Liver (tissue), 8 donors: ENCODE measurements at regions not wholly inside any gene's neighbourhood (a gene's known extent, or its start where the extent isn't known, plus 50 kb on each side); places are given as distances from the start of the nearest gene placed in this dataset.

Experiments
- DNase-seq: peaks from one replicate; pipeline ENCODE4 v3.0.0-alpha.2; 2017; ENCODE audit warnings: low spot score
- H3K27ac ChIP-seq, 2 donors: one replicate each; pipeline ENCODE4 v1.7.0; 2013; ENCODE audit warnings: inconsistent platforms in 2 of 2, low read length in 2 of 2, control low read depth in 1 of 2, low read depth in 1 of 2, mild to moderate bottlenecking in 1 of 2
- H3K27me3 ChIP-seq, 4 donors: one replicate each; pipeline versions ENCODE4 v1.6.1 to v1.7.0; 2013; ENCODE audit warnings: low read length in 3 of 4, inconsistent platforms in 1 of 4, mild to moderate bottlenecking in 1 of 4, moderate library complexity in 1 of 4; ENCODE audit not compliant: control insufficient read depth in 4 of 4, insufficient read depth in 4 of 4
- H3K36me3 ChIP-seq, 4 donors: one replicate each; pipeline versions ENCODE4 v1.6.1 to v1.7.0; 2013; ENCODE audit warnings: low read length in 3 of 4, mild to moderate bottlenecking in 3 of 4, low read depth in 1 of 4, moderate library complexity in 1 of 4; ENCODE audit not compliant: control insufficient read depth in 4 of 4, insufficient read depth in 3 of 4
- H3K4me1 ChIP-seq, 4 donors: one replicate each; pipeline versions ENCODE4 v1.6.1 to v1.7.0; 2013; ENCODE audit warnings: low read length in 3 of 4, mild to moderate bottlenecking in 3 of 4, moderate library complexity in 1 of 4; ENCODE audit not compliant: control insufficient read depth in 4 of 4, insufficient read depth in 4 of 4
- H3K4me3 ChIP-seq, 3 donors: one replicate each; pipeline versions ENCODE4 v1.6.1 to v1.7.0; 2013; ENCODE audit warnings: low read length in 3 of 3, control low read depth in 1 of 3, low read depth in 1 of 3, mild to moderate bottlenecking in 1 of 3
- H3K9ac ChIP-seq, 2 donors: one replicate each; pipeline ENCODE4 v1.7.0; 2013; ENCODE audit warnings: low read length in 2 of 2, mild to moderate bottlenecking in 2 of 2, moderate library complexity in 2 of 2, control low read depth in 1 of 2, low read depth in 1 of 2
- H3K9me3 ChIP-seq, 4 donors: one replicate each; pipeline versions ENCODE4 v1.6.1 to v1.7.0; 2013; ENCODE audit warnings: low read length in 3 of 4; ENCODE audit not compliant: control insufficient read depth in 4 of 4
- EGR1 ChIP-seq, 2 donors: IDR thresholded peaks; 2 replicates each; pipeline ENCODE4 v1.6.1; 2016 to 2018; ENCODE audit warnings: antibody characterized with exemption in 2 of 2, low read depth in 2 of 2
- FOXA1 ChIP-seq: IDR thresholded peaks from 2 replicates; pipeline ENCODE4 v1.6.1; 2016; ENCODE audit warnings: antibody characterized with exemption
- FOXA2 ChIP-seq: IDR thresholded peaks from 2 replicates; pipeline ENCODE4 v1.6.1; 2016; ENCODE audit warnings: antibody characterized with exemption
- GABPA ChIP-seq, 2 donors: IDR thresholded peaks in 1 of 2; conservative IDR thresholded peaks in 1 of 2; 2 replicates each; pipeline ENCODE4 v1.6.1; 2016; ENCODE audit warnings: antibody characterized with exemption in 2 of 2, mild to moderate bottlenecking in 1 of 2, moderate library complexity in 1 of 2
- HNF4A ChIP-seq, 2 donors: conservative IDR thresholded peaks; 2 replicates each; pipeline ENCODE4 v1.6.1; 2016; ENCODE audit warnings: antibody characterized with exemption in 2 of 2, mild to moderate bottlenecking in 2 of 2
- HNF4G ChIP-seq: IDR thresholded peaks from 2 replicates; pipeline ENCODE4 v1.6.1; 2016; ENCODE audit warnings: antibody characterized with exemption
- JUND ChIP-seq, 2 donors: IDR thresholded peaks; 2 replicates each; pipeline ENCODE4 v1.6.1; 2016; ENCODE audit warnings: antibody characterized with exemption in 2 of 2
- RAD21 ChIP-seq, 2 donors: IDR thresholded peaks; 2 replicates each; pipeline ENCODE4 v1.6.1; 2016; ENCODE audit warnings: antibody characterized with exemption in 2 of 2, mild to moderate bottlenecking in 2 of 2
- SP1 ChIP-seq: IDR thresholded peaks from 2 replicates; pipeline ENCODE4 v1.6.1; 2018; ENCODE audit warnings: antibody characterized with exemption, mild to moderate bottlenecking
- TAF1 ChIP-seq: conservative IDR thresholded peaks from 2 replicates; pipeline ENCODE4 v1.6.1; 2016; ENCODE audit warnings: antibody characterized with exemption, mild to moderate bottlenecking
- WGBS: extraction: QIAGEN DNeasy Blood & Tissue Kit; methylation state at CpG from one replicate; pipeline ENCODE4 v1.1.7; 2013; 5-methylcytosine and 5-hydroxymethylcytosine counted together
- TF ChIP-seq, protein P1 (sequence below): IDR thresholded peaks from 2 replicates; pipeline ENCODE4 v1.6.1; 2016; ENCODE audit warnings: antibody characterized with exemption
- TF ChIP-seq, protein P2 (sequence below): IDR thresholded peaks from 2 replicates; pipeline ENCODE4 v1.6.1; 2016; ENCODE audit warnings: antibody characterized with exemption
- TF ChIP-seq, protein P3 (sequence below): IDR thresholded peaks from 2 replicates; pipeline ENCODE4 v1.6.1; 2016; ENCODE audit warnings: antibody characterized with exemption
- TF ChIP-seq, protein P4 (sequence below): fragments of 150-350 bp; IDR thresholded peaks from 2 replicates; pipeline ENCODE4 v1.5.1; 2017; ENCODE audit warnings: improper control_type of control experiment, low read depth, low read length; ENCODE audit not compliant: missing input control
- TF ChIP-seq, protein P5 (sequence below): IDR thresholded peaks from 2 replicates; pipeline ENCODE4 v1.6.1; 2016; ENCODE audit warnings: antibody characterized with exemption, mild to moderate bottlenecking
- donor health status: healthy.
- donor health status: healthy.
- donor health status: healthy.
- donor health status: healthy.
- donor health status: healthy.

DNA sequence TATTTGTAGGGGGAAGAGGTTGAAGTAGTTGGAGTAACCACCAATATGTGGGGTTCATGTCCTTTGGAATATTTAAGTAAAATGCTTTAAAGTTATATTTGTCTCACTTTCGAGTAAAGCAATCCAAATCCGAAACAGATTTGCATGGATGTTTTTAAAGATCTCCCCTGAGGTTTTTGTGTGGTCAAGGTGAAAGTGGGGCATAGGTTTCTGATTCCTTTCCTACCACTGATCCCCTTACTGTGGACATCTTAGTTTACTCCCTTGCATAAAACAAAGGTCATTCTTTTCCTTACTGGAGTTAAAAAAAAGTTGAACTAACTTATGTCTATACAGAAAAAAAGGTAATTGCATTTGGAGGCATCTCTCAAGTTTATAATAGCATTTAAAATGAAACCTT lies 71.9 kb upstream of the PHOX2B start:
- Histone ChIP-seq H3K4me3 (no peak overlapping the region), H3K4me1 (no peaks in the 10 kb centered on the region), H3K9me3 (no peaks in the 10 kb centered on the region), H3K9ac (no peak overlapping the region), H3K36me3 (no peaks in the 10 kb centered on the region), H3K27me3 (peaks cover 0 to 13% (median 2%) of the 10 kb centered on the region in 4 donors), H3K27ac (no peak overlapping the region)
- 84% methylated on average over 2 of the region's 2 CpGs for WGBS
- no peak for TF ChIP-seq SP1
- TF ChIP-seq JUND (IDR thresholded peaks at IDR 0.05), result no peak
- TF ChIP-seq, protein P1, sequence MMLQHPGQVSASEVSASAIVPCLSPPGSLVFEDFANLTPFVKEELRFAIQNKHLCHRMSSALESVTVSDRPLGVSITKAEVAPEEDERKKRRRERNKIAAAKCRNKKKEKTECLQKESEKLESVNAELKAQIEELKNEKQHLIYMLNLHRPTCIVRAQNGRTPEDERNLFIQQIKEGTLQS, result no peak
- no peak for TF ChIP-seq RAD21 (IDR thresholded peaks at IDR 0.05)
- no peak for TF ChIP-seq HNF4G
- TF ChIP-seq, protein P2, sequence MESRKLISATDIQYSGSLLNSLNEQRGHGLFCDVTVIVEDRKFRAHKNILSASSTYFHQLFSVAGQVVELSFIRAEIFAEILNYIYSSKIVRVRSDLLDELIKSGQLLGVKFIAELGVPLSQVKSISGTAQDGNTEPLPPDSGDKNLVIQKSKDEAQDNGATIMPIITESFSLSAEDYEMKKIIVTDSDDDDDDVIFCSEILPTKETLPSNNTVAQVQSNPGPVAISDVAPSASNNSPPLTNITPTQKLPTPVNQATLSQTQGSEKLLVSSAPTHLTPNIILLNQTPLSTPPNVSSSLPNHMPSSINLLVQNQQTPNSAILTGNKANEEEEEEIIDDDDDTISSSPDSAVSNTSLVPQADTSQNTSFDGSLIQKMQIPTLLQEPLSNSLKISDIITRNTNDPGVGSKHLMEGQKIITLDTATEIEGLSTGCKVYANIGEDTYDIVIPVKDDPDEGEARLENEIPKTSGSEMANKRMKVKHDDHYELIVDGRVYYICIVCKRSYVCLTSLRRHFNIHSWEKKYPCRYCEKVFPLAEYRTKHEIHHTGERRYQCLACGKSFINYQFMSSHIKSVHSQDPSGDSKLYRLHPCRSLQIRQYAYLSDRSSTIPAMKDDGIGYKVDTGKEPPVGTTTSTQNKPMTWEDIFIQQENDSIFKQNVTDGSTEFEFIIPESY, result no peak
- no peak for TF ChIP-seq GABPA (IDR thresholded peaks at IDR 0.05 in 1 of 2, conservative IDR thresholded peaks at IDR 0.05 in 1 of 2)
- no peak for TF ChIP-seq FOXA2
- TF ChIP-seq, protein P3, sequence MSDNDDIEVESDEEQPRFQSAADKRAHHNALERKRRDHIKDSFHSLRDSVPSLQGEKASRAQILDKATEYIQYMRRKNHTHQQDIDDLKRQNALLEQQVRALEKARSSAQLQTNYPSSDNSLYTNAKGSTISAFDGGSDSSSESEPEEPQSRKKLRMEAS, result no peak
- TF ChIP-seq, protein P4, sequence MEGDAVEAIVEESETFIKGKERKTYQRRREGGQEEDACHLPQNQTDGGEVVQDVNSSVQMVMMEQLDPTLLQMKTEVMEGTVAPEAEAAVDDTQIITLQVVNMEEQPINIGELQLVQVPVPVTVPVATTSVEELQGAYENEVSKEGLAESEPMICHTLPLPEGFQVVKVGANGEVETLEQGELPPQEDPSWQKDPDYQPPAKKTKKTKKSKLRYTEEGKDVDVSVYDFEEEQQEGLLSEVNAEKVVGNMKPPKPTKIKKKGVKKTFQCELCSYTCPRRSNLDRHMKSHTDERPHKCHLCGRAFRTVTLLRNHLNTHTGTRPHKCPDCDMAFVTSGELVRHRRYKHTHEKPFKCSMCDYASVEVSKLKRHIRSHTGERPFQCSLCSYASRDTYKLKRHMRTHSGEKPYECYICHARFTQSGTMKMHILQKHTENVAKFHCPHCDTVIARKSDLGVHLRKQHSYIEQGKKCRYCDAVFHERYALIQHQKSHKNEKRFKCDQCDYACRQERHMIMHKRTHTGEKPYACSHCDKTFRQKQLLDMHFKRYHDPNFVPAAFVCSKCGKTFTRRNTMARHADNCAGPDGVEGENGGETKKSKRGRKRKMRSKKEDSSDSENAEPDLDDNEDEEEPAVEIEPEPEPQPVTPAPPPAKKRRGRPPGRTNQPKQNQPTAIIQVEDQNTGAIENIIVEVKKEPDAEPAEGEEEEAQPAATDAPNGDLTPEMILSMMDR, result no peak
- no peak for TF ChIP-seq TAF1
- no peak for TF ChIP-seq EGR1 (IDR thresholded peaks at IDR 0.05; ENCODE audit: low read depth in 2 of 2)
- no peak for TF ChIP-seq HNF4A (conservative IDR thresholded peaks at IDR 0.05)
- DNase-seq, result no peak

DNA sequence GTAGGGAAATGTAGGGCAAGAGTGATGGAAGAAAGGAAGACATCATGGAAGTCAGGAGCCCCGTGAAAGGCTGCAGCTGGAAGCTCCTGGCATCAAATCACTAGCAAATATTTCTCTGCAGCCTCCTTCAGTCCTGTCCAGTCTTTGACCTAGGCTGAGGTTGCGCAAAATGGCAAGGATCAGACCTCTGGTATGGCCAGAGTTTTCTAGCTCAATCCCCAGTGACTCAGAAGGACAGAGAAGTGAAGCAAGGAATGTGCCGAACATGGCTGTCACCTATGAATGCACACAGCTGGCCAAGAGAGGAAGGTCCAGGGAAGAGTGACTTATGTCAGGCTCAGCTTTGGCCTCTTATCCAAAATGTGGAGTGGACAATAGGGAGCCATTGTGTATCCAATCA lies 71.1 kb upstream of the PHOX2B start:
- H3K27me3 ChIP-seq, result peaks cover 0 to 13% (median 2%) of the 10 kb centered on the region in 4 donors
- H3K9me3 ChIP-seq, result no peaks in the 10 kb centered on the region
- no peaks in the 10 kb centered on the region for H3K36me3 ChIP-seq
- no peak overlapping the region for H3K9ac ChIP-seq
- DNase-seq, result no peak
- no peaks in the 10 kb centered on the region for H3K4me1 ChIP-seq
- TF ChIP-seq, protein P5, sequence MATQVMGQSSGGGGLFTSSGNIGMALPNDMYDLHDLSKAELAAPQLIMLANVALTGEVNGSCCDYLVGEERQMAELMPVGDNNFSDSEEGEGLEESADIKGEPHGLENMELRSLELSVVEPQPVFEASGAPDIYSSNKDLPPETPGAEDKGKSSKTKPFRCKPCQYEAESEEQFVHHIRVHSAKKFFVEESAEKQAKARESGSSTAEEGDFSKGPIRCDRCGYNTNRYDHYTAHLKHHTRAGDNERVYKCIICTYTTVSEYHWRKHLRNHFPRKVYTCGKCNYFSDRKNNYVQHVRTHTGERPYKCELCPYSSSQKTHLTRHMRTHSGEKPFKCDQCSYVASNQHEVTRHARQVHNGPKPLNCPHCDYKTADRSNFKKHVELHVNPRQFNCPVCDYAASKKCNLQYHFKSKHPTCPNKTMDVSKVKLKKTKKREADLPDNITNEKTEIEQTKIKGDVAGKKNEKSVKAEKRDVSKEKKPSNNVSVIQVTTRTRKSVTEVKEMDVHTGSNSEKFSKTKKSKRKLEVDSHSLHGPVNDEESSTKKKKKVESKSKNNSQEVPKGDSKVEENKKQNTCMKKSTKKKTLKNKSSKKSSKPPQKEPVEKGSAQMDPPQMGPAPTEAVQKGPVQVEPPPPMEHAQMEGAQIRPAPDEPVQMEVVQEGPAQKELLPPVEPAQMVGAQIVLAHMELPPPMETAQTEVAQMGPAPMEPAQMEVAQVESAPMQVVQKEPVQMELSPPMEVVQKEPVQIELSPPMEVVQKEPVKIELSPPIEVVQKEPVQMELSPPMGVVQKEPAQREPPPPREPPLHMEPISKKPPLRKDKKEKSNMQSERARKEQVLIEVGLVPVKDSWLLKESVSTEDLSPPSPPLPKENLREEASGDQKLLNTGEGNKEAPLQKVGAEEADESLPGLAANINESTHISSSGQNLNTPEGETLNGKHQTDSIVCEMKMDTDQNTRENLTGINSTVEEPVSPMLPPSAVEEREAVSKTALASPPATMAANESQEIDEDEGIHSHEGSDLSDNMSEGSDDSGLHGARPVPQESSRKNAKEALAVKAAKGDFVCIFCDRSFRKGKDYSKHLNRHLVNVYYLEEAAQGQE, result no peak
- TF ChIP-seq, protein P2, result no peak
- TF ChIP-seq FOXA2, result no peak
- no peak for TF ChIP-seq TAF1
- no peak for TF ChIP-seq FOXA1
- H3K4me3 ChIP-seq, result no peak overlapping the region
- H3K27ac ChIP-seq, result no peak overlapping the region
- 84% methylated on average over 3 of the region's 3 CpGs for WGBS
